Fibroblast of peridontal ligament (primary cell): ENCODE measurements at regions not wholly inside any gene's neighbourhood (a gene's known extent, or its start where the extent isn't known, plus 50 kb on each side); places are given as distances from the start of the nearest gene placed in this dataset.
A peak's percentile ranks its signal among the peaks of the same experiment; 100 is the strongest.

Experiments used
- DNase-seq: peaks from one replicate; pipeline ENCODE4 v3.0.0-alpha.2; 2010; ENCODE audit errors: extremely low read depth

DNA sequence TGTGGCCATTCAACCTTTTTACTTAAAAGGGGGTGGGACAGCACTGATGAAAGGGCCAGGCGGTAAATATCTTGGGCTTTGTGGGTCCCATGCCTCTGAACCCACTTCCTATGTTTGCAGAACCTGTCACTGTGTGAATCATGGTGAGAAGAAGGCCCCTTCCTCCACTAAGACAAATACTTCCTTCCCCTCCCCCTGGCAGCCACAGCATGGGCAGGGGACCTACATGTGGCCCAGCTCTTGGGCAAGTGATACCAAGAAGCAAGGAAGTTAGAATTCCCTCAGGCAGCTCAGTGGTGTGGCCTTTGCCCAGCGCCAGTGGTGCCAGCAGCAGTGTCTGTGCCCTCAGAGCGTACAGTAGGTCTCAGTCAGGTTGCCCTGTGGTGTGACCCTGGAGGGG is 168.6 kb downstream of the TRIM33 start:
- DNase-seq = no peak

DNA sequence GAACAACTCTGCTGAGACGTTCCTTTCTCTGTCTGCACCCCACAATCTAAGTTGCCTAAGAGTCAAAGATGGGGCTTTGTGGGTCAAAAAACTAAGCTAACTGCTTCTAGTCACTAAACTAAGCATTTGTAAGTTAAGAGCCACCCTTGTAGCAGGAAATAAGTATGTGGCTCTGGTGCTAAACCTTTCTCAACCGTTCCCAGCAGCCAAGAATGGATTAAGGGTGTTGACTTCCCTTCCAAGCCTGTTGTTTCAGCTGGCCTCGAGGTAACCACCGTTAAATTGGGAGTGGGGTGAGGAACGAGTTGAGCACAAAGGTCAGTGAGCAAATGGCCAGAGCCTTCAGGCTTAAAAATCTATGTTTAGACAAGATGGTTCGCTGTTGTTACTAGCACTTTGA is 169.1 kb downstream of the TRIM33 start:
- DNase-seq = peak; percentile 41

DNA sequence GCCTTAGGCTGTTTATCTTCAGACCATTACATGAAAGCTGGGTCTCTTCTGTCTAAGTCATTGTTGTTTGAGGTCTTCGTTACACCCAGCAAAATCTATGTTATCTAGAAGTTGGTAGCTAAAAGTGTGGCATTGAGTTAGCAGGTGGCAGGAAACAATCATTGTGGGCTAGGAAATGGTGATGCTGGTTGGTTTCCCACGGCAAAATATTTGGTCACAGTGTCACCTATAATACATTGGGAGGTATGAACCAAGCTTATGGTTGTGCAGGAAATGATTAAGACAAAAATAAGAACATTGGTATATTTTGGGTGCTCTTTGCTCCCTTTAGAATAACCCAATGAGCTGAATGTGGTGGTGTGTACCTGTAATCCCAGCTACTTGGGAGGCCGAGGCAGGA is 169.7 kb downstream of the TRIM33 start:
- DNase-seq = no peak

DNA sequence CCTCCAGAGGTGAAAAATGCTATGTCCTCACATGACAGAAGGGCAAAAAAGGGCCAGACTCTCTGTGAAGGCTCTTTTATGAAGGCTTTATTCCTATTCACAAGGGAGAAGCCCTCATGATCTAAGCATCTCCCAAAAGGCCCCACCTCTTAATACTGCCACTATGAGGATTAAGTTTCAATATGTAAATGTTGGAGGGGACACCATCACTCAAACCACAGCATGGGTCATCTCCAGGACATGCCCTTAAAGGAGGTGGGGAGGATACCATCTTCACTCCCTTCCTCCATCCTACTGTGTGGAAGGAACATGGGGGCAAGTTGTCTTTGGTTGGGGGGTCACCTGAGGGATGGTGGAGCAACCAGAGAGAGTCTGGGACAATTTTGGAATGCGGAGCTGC is 170.1 kb downstream of the TRIM33 start:
- DNase-seq = no peak

DNA sequence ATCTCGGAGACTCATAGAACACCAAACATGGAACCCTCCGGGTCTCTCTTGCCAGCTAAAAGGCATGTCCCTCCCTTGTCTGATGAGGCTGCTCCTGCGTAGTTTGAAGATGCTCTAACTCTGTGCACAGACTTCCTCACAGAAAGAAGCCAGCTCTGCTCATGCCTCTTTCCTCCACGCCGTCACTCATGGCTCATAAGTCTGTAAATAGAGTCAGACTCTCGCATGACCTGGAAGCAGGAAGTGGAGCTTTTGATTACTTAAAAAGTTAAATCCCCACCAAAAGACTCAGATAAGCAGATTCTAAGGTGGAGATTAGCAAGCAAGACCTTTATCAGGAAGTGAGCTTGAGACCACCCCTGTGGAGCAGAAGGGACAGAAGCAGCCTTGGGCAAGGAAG is 171.6 kb downstream of the TRIM33 start:
- DNase-seq = no peak

DNA sequence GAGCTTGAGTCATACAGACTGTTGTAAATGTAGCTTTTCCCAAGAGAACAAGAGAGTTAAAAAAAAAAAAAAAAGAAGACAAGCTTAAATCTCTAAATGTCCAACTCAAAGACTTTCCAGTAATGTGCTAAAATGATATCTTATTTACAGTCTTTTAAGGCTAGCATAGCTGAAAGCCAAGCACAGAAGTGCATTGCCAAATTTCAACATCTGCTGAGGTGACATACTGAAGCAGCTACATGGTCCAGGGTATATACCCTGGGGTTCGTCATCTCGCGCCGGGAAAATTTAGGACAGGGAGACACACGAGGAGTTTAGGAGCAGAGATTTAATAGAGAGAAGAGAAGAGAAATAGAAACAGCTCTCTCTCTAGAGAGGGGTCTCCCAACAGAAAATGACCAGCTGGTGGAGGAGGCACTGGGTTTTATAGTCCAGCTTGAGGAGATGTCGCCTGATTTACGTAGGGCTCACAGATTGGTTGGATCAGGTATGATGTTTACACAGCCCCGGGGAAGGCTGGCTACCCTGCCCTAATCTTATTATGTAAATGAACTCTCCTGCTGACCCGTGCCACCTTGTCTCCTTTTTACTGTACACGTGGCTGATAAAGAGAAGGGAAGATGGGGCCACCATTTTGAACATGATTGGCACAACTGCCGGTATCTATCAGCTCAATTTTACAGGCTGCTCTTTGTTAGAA is 172.7 kb downstream of the TRIM33 start:
- DNase-seq = no peak

DNA sequence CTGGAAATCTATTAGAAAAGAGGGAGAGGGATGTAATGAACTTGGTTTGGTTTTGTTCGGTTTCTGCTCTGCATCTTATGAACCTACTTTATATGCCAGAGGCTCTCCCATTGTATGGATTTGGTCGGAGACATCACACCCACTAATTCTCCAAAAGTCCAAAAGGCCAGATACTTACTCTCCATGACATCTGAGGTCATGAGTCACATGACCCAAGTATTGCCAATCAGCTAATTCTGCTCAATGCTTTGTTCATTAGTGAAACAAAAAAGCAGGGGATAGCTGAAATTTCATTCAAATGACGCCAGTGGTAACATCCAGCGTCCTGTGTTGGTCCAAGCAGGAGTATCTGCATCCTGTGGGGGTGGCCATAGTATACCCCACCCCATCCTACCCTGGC is 173.6 kb downstream of the TRIM33 start:
- DNase-seq = no peak

DNA sequence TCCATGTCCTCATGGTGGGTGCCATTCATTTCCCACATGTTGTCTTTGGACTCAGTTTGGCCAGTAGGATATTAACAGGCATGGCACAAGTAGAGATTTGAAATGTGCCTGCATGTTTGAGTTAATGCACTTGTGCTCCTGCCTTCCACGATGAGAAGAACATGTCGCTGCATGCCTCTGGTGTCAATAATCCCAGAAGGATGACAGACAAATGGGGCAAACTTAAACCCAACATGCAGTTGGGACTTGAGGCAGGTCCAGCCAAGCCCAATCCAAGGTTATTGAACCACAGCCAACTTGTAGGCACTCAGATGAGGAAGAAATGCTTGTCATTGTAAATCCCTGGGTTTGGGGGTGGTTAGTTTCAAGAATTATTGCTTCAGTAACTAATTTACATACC is 174.6 kb downstream of the TRIM33 start:
- DNase-seq = no peak

DNA sequence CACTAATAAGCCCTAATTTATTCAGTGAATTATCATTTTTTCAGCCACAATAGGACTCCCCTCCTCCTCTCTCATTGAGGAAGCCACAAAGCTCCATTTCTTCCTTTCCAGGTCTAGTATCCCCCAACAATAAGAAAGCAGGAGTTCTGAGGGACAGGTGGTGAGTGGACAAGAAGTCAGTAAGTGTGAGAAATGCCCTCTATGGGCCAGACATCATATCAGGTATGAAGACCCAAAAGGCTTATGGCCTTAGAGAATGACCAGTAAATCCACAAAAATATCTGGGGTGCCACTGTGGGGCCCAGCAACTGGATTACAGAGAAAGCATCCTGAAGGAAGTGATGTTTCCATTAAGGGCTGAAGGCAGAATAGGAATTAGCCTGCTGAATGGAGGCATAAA is 175.7 kb downstream of the TRIM33 start:
- DNase-seq = no peak

DNA sequence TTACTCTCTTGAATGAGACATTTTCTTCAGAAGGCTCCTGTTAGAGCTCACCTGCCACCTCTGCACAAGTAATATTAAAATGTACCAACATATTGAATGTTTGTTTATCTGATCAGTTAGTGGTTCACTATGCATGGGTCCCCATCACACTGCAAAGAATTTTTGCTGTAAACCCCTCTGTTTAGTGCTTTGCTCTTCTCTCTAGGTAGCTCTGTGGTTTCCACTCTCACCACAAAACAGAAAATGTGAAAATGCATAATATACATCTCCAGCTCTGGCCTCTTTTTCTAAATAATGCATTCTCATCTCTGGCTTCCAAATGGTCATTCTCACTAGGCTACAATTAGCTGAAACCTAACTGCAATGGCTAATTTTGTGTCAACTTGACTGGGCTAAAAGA is 176.7 kb downstream of the TRIM33 start:
- no peak for DNase-seq

DNA sequence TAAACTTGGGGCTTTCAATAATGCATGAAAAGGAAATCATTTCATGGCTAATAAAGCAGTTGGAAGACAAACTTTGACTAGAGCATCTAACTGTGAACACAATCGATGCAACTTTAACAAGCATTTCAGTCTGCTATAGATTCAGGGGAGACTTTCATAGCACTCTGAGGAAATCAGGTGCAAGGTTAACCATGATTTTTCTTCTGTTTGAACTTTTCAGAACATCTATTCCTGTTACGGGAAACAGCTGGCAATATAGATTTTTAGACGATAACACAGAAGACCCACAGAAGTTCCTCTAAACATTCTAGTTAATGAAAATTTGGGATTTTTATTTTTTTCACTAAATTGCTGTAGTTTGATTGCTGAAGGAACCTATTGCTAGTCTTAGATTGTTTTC is 177.3 kb downstream of the TRIM33 start:
- DNase-seq = no peak

DNA sequence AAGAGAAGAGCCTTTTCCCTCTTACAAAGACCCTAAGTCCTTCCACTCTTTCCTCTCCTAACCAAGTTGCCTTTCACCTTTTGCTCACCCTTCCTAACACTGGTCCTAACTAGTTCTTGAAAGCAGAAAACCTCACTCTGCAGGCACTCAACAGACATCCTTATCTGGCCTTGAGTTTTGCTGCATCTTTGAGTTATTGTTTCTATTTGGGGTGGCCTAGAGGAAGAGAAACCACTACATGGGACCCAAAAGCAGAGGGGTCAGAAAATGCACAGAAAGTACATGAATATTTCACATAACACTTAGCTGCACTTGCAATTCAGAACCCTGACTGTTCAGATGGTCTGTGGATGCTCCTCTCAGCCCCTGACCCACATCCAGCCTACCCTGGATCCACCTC is 178.3 kb upstream of the SYT6 start:
- DNase-seq = no peak

DNA sequence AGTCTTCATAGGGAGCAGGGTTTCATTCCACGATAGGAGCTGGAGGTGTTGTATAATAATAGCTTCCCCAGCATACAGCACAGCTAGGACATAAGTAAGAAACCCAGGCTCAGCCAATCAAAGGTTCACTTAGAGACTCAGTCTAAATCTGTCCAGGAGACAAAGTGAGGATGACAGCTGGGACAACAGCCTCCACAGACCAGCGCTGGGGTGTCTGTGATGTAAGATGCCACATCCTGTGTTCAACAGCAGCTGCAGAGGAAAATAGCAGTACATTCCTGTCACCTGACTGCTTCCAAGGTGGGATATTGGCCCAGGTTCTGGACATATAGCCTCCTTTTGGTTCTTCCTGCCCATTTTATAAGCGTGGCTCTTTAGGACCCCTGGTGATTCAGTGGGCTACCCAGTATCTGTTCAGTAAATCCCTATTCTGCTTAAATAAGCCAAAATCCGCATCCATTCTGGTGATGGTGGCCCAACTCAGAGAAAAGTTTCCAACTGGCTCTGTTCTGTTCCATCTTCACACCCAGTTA is 176.8 kb upstream of the SYT6 start:
- DNase-seq = no peak

DNA sequence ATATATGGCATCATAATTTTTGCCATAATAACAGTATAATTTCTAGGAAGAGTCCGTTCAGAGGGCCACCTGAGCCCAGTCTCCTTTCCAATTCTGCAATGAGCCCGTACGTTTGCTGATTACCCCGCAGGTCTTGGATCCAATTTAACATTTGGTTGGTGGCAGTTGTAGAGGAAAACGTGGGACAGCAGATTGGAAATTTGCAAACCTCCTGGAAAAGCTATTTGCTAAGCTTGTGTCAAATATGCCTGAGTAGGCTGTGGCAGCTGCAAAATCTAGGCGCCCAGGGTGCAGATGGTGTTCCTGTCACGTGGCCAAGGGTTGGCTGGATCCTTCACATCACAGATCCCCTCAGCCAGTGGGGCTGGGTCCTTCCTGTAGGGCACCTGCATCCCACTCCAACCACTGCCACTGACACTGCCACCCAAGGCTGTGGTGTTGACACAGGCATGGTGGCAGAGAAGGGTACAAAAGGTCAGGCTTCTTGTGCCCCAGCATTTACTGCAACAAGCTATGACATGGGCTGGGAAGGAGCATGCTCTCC is 174.8 kb upstream of the SYT6 start:
- no peak for DNase-seq

DNA sequence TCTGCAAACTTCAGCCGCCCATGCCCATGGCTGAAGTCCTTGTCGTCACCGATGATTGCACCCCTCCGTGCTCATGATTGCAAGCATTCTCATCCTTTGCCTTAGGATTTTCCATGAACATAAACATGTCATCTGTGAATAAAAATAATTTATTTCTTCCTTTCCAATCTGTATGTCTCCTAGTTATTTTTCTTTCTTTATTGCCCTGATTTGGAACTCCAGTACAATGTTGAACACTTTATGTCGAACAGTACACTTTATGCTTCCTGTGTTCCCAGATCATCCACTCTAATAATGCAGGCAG is 170.9 kb upstream of the SYT6 start:
- no peak for DNase-seq

DNA sequence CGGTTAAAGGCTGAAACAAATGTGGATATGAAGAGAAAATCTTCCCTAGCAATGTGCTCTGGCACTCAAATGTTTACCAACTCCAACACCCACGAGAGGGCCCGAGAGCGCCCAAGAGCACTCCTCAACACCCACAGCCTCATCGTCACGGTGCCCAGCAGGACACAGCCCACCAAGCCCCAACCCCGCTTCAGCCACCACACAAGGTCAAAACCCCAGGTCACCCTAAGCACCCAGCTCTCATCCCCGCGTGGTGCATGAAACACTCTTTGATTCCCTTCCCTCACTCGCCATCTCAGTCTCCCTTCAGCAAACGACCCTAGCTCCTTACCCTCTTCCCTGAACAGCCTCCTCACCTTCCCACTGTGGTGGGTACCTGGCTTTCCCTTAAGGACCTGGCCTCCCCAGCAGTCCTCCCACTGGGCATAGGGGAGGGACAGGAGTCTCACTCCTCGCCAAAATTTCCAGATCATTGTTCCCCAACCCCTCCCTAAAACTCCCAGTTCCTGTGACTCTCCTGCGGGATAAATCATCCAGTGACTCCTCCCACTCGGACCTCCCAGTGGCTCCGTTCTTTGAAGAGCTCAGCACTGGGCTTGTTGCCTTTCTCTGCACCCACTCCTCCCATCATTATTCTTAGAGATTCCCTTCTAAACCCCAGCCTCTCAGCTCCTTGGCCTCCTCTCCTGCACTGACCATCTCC is 170.4 kb upstream of the SYT6 start:
- no peak for DNase-seq

DNA sequence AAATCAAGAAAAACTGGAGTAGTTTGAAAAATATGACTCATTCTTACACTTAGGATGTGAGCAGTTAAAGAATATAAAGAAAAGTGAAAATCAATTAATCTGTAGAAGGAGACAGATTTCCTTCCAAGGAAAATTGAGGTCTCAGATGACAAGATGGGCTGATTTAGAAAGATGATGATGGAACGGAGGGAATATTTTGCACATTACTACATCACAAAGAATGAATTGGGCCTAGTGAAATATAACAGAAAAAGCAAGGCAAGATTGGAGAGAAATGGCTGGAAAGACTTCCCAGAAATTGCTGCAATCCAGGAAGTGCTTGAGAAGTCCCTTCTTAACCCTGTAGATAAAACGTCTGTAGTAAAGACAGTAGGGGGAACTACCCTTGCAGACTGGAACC is 169.1 kb upstream of the SYT6 start:
- peak; percentile 26 for DNase-seq

DNA sequence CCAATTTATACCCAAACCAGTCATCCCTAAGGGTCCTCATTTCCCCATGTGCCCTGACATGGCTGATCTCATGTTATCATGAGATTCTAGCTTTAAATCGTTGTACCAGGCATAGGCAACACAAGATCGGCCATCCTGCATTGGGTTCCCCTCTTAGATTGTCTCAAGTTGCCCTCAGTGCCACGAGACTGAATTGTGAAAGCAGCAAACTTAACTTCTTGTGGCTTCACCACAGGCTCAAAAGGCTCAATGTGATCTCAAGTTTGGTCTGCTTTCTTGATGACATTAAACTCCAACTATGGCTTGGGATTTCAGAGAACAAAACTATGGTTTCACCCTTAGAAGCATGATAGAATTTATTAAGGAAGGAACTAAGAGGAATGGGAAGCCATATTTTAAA is 168.5 kb upstream of the SYT6 start:
- DNase-seq = no peak

DNA sequence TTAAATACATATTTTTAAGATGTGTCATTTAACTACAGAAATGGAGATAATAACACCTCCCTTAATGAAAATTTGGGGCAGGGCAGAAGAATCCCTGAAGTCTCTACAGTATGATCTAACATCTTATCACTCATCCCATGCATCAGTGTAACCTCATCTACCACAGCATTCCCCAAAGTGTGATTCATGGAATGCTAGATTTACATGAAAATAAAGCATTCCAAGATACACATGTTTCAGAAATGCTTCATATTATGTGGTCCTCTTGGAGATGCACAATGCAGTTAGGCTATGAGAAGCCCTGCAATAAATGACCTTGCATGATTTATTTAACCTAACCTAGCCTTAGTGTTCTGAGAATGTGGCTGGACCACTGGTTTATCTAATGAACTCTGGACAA is 166.9 kb upstream of the SYT6 start:
- peak; percentile 92 for DNase-seq

DNA sequence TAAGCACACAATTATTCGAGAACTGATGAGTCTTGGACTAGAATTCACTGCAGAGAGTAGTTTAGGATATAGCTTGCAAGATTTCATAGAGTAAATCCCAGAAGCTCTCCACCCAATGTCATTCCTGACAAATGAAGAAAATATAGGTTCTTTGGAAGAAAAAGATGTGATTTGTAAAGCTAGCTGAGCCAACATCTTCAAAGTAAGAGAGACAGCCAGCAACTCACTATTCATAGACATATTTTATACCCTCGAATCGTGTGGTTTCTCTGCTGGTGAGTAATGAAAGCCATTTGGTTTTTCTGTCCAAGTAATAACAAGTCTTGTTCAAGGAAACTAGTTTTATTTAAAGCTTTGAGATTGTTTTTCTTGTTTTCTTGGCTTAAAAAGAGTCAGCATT is 165.7 kb upstream of the SYT6 start:
- peak; percentile 82 for DNase-seq

DNA sequence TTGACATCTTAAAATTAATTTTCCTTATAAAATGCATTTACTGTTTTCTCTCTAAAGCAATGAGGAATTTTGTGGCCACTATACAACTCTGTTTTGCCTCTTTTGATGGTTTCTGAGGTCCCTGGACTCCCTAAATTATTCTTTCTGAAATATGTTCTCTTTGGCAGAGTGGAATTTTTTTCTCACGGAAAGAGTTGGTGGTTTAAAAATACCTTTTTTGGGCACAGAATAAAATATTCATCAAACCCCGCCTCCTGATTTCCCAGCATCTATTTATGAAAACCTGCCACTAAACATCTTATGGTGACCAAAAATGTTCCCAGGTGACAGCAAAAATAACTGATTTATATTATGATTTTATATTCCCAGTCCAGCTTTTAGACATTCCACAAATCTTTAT is 165.3 kb upstream of the SYT6 start:
- peak; percentile 38 for DNase-seq

DNA sequence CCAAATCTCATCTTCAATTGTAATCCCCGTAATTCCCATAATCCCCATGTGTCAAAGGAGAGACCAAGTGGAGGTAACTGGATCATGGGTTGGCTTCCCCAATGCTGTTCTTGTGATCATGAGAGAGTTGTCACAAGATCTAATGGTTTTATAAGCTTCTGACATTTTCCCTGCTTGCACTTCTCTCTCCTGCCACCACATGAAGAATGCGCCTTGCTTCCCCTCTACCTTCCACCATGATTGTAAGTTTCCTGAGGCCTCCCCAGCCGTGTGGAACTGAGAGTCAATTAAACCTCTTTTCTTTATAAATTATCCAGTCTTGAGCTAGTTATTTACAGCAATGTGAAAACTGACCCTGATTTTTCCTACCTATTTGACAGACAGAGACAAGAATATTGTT is 162.5 kb upstream of the SYT6 start:
- no peak for DNase-seq

DNA sequence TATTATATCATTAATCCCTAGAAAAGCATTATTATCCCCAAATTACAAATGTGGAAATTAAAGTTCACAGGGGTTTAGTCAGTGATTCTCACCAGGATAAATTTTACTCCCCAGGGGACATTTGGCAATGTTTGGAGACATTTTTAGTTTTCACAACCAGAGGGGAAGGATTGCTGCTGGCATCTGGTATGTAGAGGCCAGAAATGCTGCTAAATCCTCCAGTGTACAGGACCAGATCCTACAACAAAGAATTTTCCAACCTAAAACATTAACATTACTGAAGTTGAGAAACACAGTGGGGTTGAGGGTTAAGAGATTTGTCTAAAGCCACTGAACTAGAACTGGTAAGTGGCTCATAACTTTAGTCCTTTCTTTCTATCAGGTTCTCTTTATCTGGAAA is 162.0 kb upstream of the SYT6 start:
- peak; percentile 85 for DNase-seq

DNA sequence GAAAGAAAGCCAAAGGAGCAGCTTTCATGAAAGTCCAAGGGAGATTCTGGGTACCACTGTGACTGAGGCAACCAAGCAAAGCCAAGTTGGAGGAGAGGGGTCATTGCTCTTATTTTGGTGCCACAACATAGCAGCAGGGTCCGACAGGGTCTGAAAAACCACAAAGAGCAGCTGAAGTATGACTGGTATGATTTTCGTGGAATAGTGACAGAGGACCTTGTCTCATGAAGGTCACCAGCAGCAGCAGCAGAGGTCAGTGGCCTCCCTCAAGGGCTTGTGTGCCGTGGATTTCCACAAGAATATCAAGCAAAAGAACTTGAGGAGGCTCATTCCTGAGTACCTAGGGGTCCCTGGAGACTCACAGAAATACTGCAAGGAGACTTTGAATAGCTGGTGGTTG is 160.9 kb upstream of the SYT6 start:
- DNase-seq = no peak
